G401 (cell line): ENCODE measurements at regions not wholly inside any gene's neighbourhood (a gene's known extent, or its start where the extent isn't known, plus 50 kb on each side); places are given as distances from the start of the nearest gene placed in this dataset.
A peak's percentile ranks its signal among the peaks of the same experiment; 100 is the strongest.
"Not testable (repeated sequence)": the region's sequence is repeated elsewhere in the genome, so short reads cannot be mapped to it uniquely, and the experiment has no call there.

ENCODE experiments used
- DNase-seq: peaks from one replicate; pipeline ENCODE4 v3.0.0-alpha.2; 2015; ENCODE audit warnings: low spot score
- in situ Hi-C: cut with HindIII; loops from 2 replicates; pipeline ENCODE4 v1.10.0; 2016; ENCODE audit warnings: low sequenced_read_pairs, mixed read lengths

- no peak for DNase-seq
- in situ Hi-C loops: no loop called here
Observed at GRCh38 chr4:60926624-60927023, 273.5 kb upstream of the ADGRL3 start.

GRCh38 chr4:60930866-60931265, 269.3 kb upstream of the ADGRL3 start:
- in situ Hi-C loops: no loop called here
- peak; percentile 9 for DNase-seq

GRCh38 chr4:60934566-60935295, 265.4 kb upstream of the ADGRL3 start:
- in situ Hi-C loops: no loop called here
- no peak for DNase-seq

GRCh38 chr4:60938181-60938580, 261.9 kb upstream of the ADGRL3 start:
- no peak for DNase-seq
- in situ Hi-C loops: no loop called here

- in situ Hi-C loops: no loop called here
- no peak for DNase-seq
Observed at GRCh38 chr4:60938621-60939020, 261.5 kb upstream of the ADGRL3 start.

GRCh38 chr4:60944060-60944459, 256.1 kb upstream of the ADGRL3 start:
- DNase-seq: no peak
- in situ Hi-C loops: no loop called here

- DNase-seq: no peak
- in situ Hi-C loops: no loop called here
Observed at GRCh38 chr4:60945641-60946040, 254.5 kb upstream of the ADGRL3 start.

GRCh38 chr4:60948008-60948407, 252.1 kb upstream of the ADGRL3 start:
- in situ Hi-C loops: no loop called here
- no peak for DNase-seq

- DNase-seq: no peak
- in situ Hi-C loops: no loop called here
Observed at GRCh38 chr4:60952921-60953320, 247.2 kb upstream of the ADGRL3 start.

- in situ Hi-C loops: no loop called here
- DNase-seq: no peak
Observed at GRCh38 chr4:60953826-60954225, 246.3 kb upstream of the ADGRL3 start.

GRCh38 chr4:60962286-60962685, 237.8 kb upstream of the ADGRL3 start:
- DNase-seq: no peak
- in situ Hi-C loops: no loop called here

- in situ Hi-C loops: no loop called here
- no peak for DNase-seq
Observed at GRCh38 chr4:60981534-60981933, 218.6 kb upstream of the ADGRL3 start.

- in situ Hi-C loops: no loop called here
- no peak for DNase-seq
Observed at GRCh38 chr4:60989141-60989540, 211.0 kb upstream of the ADGRL3 start.

- DNase-seq: no peak
- in situ Hi-C loops: no loop called here
Observed at GRCh38 chr4:60992037-60992436, 208.1 kb upstream of the ADGRL3 start.

GRCh38 chr4:61003301-61003700, 196.8 kb upstream of the ADGRL3 start:
- in situ Hi-C loops: no loop called here
- no peak for DNase-seq

- in situ Hi-C loops: no loop called here
- no peak for DNase-seq
Observed at GRCh38 chr4:61004651-61005170, 195.4 kb upstream of the ADGRL3 start.

- in situ Hi-C loops: no loop called here
- DNase-seq: no peak
Observed at GRCh38 chr4:61011051-61011450, 189.1 kb upstream of the ADGRL3 start.

GRCh38 chr4:61011936-61012335, 188.2 kb upstream of the ADGRL3 start:
- DNase-seq, in situ Hi-C loops: not testable (repeated sequence)

- in situ Hi-C loops: no loop called here
Observed at GRCh38 chr4:61024610-61025009, 175.5 kb upstream of the ADGRL3 start.

GRCh38 chr4:61027939-61028338, 172.2 kb upstream of the ADGRL3 start:
- DNase-seq: no peak
- in situ Hi-C loops: no loop called here

More at GRCh38 chr4:61024610-61025009, 175.5 kb upstream of the ADGRL3 start:
- DNase-seq: no peak

- in situ Hi-C loops: no loop called here
- no peak for DNase-seq
Observed at GRCh38 chr4:61036071-61036684, 163.9 kb upstream of the ADGRL3 start.
